ENCODE measurements at regions not wholly inside any gene's neighbourhood (a gene's known extent, or its start where the extent isn't known, plus 50 kb on each side); places are given as distances from the start of the nearest gene placed in this dataset.
A peak's percentile ranks its signal among the peaks of the same experiment; 100 is the strongest.
"Not testable (repeated sequence)": the region's sequence is repeated elsewhere in the genome, so short reads cannot be mapped to it uniquely, and the experiment has no call there.

DNA sequence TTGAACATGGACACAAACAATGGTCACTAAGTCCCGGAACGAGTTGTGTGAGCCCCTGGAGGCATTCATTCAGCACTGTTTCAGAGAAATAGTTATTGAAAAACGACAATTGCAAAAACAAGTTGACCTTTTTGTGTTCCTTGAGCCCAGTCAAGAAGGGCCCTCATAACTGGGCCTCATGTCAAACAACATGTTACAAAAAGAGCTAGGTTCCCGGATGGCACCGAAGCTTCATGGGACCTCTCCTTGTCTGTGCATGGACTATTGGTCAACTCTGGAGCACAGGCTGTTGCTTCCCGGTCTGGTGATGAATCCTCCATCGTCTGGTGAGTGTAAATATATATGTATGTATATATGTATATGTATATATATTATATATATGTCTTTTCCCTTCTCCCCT, 176.6 kb downstream of the ALG10 start:
- DNase-seq (ENCODE audit: low read depth) = no peak

GRCh38 chr12:34203866-34204620, 181.7 kb downstream of the ALG10 start:
- no peak for DNase-seq (ENCODE audit: low read depth)

GRCh38 chr12:34204830-34205285, 182.6 kb downstream of the ALG10 start:
- DNase-seq (ENCODE audit: low read depth) = no peak

DNA sequence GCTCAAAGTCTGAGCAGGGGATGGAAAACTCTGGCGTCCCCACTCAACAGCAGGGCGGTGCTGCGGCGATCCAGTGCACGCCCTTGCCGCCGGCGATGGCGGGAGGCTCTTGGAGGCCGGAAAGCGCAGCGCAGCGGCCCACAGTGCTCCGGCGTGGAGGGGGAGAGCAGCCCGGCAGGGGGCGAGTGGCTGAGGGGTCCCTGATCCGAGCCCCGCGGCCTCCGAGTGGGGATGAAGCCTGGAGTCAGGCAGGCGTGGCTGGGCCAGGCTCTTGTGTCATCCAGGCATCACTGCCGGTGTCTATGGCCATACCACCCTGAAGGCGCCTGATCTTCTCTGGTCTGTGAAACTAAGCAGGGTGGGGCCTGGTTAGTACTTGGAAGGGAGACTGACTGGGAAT, 183.1 kb downstream of the ALG10 start:
- DNase-seq (ENCODE audit: low read depth) = no peak

DNA sequence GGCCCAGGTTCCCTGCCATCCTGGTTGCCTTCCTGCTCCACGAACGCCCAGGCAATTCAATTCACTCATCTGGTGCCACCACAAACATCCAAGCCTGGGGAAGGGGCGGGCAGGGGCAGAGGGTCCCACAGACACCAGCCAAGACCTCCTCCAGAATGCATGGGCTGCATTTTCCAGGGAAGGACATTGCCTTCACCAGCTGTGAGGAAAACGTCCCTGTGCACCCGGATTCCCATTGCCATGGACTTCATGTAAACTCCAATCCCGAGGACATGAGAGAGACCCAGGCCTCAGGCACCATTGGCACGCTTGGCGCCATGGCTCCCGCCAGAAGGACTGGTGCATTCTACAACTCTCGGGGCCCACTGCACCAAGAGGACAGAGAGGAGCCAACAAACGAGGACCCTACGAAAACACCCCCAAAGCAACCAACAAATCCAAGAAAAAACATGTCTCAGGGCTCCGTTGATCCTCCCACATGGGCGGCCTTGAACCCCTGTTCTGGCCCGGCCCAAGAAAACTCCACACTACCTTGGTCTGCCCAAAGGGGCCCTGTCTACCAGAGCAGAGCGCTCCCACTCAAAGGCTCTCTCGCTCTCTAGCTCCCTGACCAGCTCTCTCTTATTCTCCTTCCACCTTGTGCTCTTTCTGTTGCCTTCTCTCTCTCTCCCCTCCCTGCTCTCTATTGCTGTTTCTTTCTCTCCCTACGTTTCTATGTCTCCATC, 183.9 kb downstream of the ALG10 start:
- DNase-seq (ENCODE audit: low read depth) = no peak

DNA sequence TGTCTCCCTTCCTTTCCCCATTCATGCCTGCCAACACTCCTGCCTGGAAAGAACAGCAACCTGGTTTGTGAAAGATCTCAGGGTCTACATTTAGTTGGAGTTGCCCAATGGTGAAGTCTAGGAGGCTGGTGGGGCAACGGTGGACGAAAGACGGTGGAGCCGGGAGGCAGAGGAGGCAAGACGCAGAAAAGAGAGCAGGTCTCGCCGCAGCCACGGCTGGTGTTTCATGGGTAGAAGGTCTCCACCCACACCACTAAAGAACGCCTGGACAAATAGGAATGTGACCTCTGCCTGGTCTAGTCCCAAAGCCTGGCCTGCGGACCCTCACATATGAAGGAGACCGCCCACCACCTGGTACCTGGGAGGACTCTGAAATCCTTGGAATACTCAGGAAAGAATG, 185.6 kb downstream of the ALG10 start:
- DNase-seq (ENCODE audit: low read depth) = no peak

DNA sequence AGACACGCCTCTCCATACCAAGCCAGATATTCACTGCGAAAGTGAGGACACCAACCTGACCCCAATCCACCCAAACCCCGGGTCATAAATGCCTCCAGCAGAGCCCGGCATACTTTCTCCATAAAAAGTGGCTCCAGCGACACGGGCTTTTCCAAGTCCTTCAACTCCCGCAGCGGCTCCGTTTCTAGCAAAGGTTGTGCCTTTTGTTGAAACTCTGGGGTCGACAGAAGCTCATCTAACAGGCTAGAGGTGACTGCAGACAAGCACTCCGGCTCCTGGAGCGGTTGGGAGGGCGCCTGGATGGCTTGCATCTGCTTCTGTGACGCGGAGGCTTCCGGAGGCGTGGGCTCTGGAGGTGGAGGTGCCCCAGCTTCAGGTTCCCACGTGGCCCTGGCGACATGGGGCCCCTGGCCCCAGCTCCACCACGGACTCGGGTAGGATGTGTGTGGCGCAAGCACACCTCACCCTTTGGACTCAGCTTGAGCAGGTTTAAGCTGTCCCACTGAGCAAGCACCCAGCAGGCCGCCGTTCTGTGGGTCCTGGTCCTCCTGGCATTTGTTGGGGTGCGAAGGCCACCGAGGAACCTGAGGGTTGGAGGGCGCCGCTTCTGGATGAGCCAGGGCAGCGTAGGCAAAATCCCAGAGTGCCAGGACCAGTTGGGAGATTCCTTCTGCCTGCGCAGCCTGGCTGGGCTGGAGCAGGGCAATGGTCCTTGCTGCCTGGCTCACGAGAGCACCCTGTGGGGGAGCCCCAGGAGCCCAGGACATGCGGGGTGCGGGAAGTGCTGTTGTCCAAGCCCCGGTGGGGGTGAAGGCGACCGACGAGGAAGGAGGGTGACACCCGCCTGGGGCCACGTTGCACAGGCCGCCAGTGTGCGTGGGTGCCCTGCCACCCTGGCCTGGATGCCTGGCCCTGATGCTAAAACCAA, 186.3 kb downstream of the ALG10 start:
- no peak for DNase-seq (ENCODE audit: low read depth)

DNA sequence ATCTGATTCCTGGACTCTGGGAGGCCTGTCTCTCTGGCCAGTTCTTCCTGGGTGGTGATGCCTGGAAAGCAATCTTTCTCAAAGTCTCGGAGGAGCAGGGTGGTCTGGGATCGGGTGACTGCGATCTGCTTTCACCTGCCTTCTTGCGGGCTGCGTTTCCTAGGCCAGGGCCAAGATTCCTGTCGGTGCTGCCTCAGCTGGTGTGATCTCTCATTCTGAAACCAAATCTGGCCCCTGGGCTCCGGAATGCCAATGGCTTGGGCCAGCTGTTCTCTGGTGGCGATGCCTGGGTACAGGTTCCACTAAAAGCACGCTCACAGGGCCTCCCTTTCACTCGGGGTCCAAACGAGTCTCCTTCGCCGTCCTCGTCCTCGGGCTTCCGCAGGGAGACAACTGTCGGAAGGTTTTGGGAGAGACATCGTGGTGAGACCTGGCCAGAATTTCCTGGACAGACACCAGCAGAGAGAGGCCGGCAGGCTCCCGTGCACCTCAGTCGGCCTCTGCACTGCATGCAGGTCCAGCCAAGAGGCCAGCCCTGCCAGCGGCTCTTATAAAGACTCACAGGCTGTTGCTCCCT, 187.1 kb downstream of the ALG10 start:
- DNase-seq (ENCODE audit: low read depth) = no peak

DNA sequence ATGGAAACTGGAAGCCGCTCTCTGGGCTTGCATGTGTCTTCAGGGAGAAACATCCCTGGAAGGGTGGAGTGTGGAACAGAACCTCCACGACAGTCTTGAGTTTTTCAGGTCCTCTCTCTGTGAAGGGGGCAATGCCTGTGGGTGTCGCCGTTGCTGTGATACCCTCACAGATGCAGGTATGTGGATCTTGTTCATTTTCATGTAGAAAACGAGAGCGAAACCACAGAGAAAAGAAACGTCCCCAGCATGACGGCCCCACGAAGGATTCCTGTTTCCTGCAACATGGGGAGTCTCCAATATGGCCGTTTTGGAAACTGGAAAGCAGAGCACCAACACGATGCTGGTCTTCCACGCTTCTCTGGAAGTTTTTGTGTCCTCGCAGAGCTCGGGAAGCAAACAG, 187.9 kb downstream of the ALG10 start:
- DNase-seq (ENCODE audit: low read depth) = no peak

DNA sequence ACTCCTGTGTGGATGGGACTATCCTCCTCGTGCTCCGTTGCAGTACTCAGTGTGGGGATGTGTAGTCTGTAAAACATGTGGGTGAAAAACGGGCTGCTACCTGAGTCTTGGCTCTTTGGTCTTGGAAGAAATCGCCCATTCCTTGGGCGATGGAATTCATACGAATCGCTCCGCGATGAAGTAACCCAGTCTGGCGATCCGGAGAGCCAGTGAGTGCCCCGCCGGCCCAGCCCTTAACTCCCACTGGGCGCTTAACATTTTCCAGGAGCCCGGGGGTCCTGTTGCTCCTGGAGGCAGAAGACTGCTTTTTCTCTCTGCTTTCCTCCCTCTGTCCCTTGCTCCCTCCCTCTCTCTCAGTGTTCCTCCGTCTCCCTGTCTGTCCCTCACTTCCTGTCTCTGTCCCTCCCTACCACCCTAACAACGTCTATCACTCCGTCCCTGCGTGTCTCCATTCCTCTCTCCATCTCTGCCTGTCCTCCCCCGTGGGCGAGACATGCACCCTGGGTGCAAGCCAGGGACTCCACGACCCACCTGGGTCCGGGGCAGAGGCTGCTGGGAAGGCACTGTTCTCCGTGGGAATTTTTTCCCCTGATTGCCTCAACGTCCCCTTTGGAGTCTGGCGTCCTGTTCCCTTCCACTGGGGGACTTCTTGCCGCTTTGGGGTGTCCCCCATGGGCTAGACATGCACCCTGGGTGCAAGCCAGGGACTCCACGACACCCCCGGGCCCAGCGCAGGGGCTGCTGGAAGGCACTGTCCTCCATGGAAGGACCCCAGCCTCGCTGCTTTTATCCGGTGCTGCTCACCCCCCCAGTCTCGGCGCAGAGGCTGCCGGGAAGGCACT, 188.6 kb downstream of the ALG10 start:
- no peak for DNase-seq (ENCODE audit: low read depth)

- DNase-seq (ENCODE audit: low read depth) = no peak
Measured at GRCh38 chr12:34212651-34213050, 190.4 kb downstream of the ALG10 start.

DNA sequence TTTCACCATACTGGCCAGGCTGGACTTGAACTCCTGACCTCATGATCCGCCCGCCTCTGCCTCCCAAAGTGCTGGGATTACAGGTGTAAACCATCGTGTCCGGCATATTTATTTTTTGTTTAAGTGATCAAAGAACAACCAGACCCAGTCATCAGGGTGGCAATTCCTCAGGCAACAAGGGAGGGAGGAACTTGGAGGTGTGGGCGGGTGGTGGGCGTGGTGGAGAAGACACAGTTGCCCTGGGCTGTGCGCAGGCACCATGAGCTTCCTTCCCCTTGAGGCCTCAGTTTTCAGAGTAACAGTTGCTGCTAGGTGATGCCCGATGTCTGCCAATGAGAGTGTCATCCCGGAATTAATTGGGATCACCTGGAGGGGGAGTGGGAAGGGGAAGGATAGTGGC, 191.7 kb downstream of the ALG10 start:
- no peak for DNase-seq (ENCODE audit: low read depth)

GRCh38 chr12:34215213-34215892, 193.1 kb downstream of the ALG10 start:
- DNase-seq (ENCODE audit: low read depth) = no peak

- no peak for DNase-seq (ENCODE audit: low read depth)
Measured at GRCh38 chr12:34215893-34216285, 193.6 kb downstream of the ALG10 start.

GRCh38 chr12:34217660-34218059, 195.4 kb downstream of the ALG10 start:
- DNase-seq (ENCODE audit: low read depth) = no peak

GRCh38 chr12:34218193-34219045, 196.1 kb downstream of the ALG10 start:
- DNase-seq (ENCODE audit: low read depth) = peak; percentile 49

DNA sequence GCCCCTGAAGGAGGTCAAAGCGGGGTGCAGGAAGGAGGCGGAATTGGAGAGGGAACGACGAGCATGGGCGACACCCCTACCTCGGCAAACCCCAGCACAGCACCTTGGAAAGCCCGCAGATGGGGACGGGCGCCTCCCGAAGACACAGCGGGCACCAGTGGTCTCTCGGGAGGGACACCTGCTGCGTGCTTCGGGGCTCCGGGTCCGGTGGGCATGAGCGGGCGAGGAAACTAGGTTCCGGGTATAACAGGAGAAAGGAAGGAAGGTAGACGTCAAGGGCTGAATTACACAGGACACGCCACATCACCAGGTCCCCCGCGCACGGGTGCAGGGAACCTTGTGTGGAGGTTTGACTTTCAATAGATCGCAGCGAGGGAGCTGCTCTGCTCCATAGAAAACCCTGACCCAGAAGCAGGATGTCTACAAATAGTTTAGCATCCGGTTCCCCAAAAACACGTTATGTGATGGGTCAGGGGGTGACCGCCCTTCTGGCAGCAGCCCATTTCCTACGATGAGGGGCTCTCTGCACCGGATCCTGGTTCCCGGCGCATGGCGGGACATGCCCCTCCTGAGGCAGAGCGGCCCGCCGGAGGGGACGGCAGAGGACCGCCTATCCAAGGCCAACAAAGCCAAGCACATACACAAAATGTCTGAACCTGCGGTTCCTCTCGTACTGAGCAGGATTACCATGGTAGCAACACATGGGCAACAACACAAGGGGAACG, 196.9 kb downstream of the ALG10 start:
- DNase-seq (ENCODE audit: low read depth) = no peak

GRCh38 chr12:34220079-34220478, 197.8 kb downstream of the ALG10 start:
- not testable (repeated sequence) for DNase-seq (ENCODE audit: low read depth)

DNA sequence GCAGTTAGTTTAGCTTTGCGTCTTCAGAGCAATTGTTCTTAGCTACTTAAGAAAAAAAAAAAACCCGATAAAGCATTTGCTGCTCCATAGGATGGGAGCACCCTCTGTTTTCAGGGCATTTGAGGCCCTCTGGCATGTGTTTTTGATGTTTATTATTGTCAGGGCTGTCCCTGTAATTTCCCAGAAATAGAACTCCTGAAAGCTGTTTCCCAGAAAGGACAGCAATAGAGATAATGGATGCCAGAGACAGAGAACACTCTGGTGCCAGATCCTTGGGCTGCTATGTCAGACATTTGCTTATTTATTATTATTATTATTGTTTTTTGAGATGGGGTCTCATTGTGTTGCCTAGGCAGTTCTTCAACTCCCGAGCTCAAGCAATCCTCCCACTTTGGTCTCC, 201.3 kb downstream of the ALG10 start:
- DNase-seq (ENCODE audit: low read depth) = no peak
